ENCODE measurements at regions not wholly inside any gene's neighbourhood (a gene's known extent, or its start where the extent isn't known, plus 50 kb on each side); places are given as distances from the start of the nearest gene placed in this dataset.

DNA sequence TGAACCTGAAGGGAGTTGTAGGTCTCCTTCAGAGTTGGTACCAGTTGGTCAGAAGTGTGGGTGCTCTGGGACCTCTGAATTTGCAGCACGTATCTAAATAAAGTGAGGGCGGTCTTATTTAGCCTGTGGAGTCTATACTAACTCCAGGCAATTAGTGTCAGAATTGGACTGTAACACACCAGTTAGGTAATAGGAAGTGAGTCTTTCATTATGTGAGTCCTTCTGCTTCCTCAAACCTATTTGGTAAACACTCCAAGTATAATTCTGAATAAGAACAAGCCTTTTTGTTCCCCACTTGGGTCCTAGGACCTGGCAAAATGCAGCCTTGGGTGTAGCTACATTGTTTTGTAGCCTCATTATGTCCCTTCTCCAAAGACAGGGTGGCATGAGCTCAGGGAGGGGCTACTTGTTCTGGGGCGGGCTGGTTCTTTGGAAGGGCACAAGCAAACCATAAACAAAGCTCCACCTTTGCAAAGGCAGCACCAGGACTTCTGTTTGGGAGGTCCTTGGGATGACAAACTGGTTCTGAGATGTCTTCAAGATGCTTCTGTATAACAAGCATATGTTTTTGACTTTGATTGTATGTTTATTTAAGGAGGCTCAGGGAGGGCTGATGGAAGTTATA, 418.0 kb downstream of the ZNF536 start:
- no peak overlapping the region for H3K4me3 ChIP-seq (ENCODE audit: low read depth, low read length)
- TF ChIP-seq, protein P1, sequence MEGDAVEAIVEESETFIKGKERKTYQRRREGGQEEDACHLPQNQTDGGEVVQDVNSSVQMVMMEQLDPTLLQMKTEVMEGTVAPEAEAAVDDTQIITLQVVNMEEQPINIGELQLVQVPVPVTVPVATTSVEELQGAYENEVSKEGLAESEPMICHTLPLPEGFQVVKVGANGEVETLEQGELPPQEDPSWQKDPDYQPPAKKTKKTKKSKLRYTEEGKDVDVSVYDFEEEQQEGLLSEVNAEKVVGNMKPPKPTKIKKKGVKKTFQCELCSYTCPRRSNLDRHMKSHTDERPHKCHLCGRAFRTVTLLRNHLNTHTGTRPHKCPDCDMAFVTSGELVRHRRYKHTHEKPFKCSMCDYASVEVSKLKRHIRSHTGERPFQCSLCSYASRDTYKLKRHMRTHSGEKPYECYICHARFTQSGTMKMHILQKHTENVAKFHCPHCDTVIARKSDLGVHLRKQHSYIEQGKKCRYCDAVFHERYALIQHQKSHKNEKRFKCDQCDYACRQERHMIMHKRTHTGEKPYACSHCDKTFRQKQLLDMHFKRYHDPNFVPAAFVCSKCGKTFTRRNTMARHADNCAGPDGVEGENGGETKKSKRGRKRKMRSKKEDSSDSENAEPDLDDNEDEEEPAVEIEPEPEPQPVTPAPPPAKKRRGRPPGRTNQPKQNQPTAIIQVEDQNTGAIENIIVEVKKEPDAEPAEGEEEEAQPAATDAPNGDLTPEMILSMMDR (conservative IDR thresholded peaks at IDR 0.05; ENCODE audit: low read depth, low read length) = no peak
- no peak for DNase-seq (ENCODE audit: low read depth)

DNA sequence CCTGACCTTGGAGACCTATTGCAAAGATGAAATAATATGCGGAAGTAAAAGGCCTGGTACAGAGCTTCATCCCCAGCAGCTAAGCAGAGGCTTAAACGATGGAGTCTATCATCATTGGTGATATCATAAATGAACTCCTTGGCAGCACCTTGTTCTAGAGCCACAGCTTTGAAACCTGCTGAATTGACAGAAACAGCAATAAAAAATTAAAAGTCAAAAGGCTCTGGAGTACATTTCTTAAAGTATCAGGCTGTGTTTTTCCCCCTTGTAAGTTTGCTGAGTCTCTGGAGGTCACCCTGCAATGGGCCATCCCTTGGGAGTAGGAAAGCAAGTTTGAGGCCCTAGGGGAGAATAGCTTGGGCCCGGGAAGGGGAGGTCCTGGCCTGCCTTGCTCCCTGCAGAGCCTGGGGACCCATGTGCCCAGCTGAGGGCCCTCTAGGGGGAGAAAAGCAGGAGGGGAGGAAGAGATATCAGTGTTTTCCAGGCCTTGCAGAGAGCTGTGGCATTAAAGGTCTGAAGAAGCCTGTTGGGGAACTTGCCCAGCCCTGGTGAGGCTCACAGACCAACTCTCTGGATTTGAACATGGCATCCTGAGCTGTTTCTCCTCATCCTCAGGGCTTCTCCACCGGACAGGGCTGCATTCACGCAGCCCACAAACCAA, 416.1 kb downstream of the ZNF536 start:
- TF ChIP-seq, protein P1 (conservative IDR thresholded peaks at IDR 0.05; ENCODE audit: low read depth, low read length) = no peak
- no peak for DNase-seq (ENCODE audit: low read depth)
- no peak overlapping the region for H3K4me3 ChIP-seq (ENCODE audit: low read depth, low read length)

DNA sequence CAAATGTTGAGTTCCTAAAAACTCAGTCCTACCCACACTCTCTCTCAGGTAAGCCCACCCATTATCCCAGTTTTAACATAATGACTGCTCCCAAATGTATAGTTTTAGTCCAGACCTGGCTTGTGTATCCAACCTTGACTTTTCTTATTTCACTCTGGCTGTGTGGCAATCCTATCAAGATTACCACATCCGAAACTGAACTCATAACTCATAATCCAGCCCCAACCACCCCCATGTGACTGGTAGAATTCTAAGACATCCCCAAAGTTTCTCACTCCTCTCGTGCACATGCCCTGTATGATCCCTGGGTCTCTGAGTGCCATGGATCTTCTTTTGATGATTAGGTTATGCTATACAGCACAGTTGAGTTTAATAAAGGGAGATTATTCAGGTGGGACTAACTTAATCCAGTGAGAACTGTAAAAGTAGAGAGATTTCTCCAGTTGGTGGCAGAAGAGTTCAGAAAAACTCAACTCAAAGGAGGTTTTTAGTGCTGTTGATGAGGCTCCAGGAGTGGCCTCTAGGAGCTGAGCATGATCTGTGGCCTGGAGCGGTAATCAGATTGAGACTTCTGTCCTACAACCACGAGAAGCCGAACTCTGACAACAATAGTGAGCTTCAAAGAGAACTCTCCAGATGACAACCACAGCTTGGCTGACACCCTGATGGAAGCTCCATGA, 413.4 kb downstream of the ZNF536 start:
- peak; percentile 2 for DNase-seq (ENCODE audit: low read depth)
- no peak overlapping the region for H3K4me3 ChIP-seq (ENCODE audit: low read depth, low read length)
- TF ChIP-seq, protein P1 (conservative IDR thresholded peaks at IDR 0.05; ENCODE audit: low read depth, low read length) = peak; percentile 1

DNA sequence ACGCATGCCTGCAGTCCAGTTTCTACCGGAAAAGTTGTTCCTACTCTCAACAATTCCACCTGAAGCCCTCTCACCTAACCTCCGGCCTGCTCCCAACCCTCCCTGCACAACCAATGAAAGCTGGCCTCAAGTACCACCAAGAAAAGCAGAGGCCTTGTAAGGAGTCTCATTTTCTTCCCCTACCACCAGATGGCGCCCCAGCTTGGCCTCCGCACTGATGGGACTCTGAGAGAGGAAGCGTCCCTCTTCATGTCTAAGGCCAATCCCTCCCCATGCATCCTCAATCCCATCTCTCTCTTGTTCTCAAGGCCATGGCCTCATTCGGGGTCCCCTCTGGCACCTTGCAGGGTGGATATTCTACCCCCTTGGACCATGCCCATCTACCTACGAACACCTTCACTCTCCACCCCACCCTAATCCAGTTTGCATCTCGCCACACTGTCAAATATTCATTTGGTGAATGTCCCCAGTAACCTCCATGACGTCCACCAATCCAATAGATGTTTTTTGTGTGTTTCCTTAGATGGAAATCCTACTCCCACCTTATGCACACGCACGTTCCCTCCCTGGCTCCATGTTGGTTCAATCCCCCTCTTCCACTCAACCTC, 412.8 kb downstream of the ZNF536 start:
- DNase-seq (ENCODE audit: low read depth) = peak; percentile 32
- TF ChIP-seq, protein P1 (conservative IDR thresholded peaks at IDR 0.05; ENCODE audit: low read depth, low read length) = peak; percentile 62
- H3K4me3 ChIP-seq (ENCODE audit: low read depth, low read length) = no peak overlapping the region

DNA sequence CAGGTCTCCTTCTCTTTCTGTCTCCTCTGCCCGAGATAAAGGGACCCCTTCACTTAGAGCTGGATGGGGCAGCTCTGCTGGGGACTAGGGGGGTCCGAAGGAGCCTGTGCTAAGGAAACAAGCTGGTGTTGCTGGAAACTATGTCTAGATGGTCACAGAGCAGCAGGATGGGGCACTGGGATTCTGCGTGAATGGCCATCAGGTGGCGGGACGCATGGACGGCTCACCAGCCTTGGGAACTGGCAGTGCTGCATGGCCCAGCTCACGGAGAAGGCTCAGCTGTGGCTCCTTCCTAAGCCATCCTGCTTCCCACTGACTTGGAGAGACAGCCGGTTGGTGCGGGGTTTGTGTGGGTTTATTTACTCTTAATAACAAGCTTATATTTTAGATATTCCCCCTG, 411.8 kb downstream of the ZNF536 start:
- TF ChIP-seq, protein P1 (conservative IDR thresholded peaks at IDR 0.05; ENCODE audit: low read depth, low read length) = no peak
- H3K4me3 ChIP-seq (ENCODE audit: low read depth, low read length) = no peak overlapping the region
- no peak for DNase-seq (ENCODE audit: low read depth)

DNA sequence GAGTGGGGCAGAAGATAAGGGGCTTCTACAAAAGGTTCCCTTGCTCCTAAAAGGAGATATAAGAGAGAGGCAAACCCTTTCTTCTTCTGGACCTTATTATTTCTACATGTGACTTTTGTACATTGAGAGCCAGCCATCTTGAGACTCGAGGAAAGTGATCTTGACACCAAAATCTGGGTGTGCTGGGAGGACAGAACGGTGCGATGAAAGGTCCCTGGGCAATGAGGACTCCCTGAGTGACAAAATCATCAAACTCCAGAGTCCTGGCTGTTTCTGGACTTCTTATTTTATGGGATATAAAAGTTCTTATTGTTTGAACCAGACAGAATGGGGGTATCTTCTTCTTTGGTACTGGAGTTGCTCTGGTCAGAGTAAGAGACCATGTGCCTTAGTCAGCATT, 411.0 kb downstream of the ZNF536 start:
- TF ChIP-seq, protein P1 (conservative IDR thresholded peaks at IDR 0.05; ENCODE audit: low read depth, low read length) = no peak
- H3K4me3 ChIP-seq (ENCODE audit: low read depth, low read length) = no peak overlapping the region
- DNase-seq (ENCODE audit: low read depth) = no peak

Measured in choroid plexus epithelial cell (primary cell).